Naive thymus-derived CD4-positive, alpha-beta T cell (primary cell): ENCODE measurements at regions not wholly inside any gene's neighbourhood (a gene's known extent, or its start where the extent isn't known, plus 50 kb on each side); places are given as distances from the start of the nearest gene placed in this dataset.

Experiments used
- ATAC-seq: fragments of 150-1000 bp; cut with Tn5 transposase; 2 replicates; pipeline ENCODE4 v1.10.0; 2021; ENCODE audit warnings: mild to moderate bottlenecking, moderate library complexity
- CTCF ChIA-PET: fragments of 350-600 bp; sonication (Branson Sonifier 250); formaldehyde crosslinking; loops from one replicate; lab custom pipeline; 2021; ENCODE audit warnings: antibody characterized with exemption; lab: Charles Lee
- POLR2A ChIA-PET: fragments of 350-600 bp; sonication (Branson Sonifier 250); formaldehyde crosslinking; loops from one replicate; lab custom pipeline; 2021; ENCODE audit warnings: antibody characterized with exemption, inconsistent platforms; lab: Charles Lee
- DNase-seq, 9 donors: peaks; one replicate each; pipeline versions ENCODE4 v3.0.0 to v3.0.0-alpha.2; 2020 to 2022; ENCODE audit warnings: mixed read lengths in 1 of 9
- H3K27ac ChIP-seq: one replicate; pipeline ENCODE4 v1.7.0; 2013; ENCODE audit warnings: mild to moderate bottlenecking, low read depth, low read length, moderate library complexity
- H3K27me3 ChIP-seq, 2 donors: one replicate each; pipeline ENCODE4 v1.7.0; 2013; ENCODE audit warnings: low read length in 2 of 2, mild to moderate bottlenecking in 2 of 2, moderate library complexity in 2 of 2; ENCODE audit not compliant: control insufficient read depth in 2 of 2, insufficient read depth in 2 of 2
- H3K36me3 ChIP-seq, 3 experiments: 1 replicate in 2 of 3; 2 replicates in 1 of 3; pipeline ENCODE4 v1.7.0; 2013; ENCODE audit warnings: low read length in 3 of 3, mild to moderate bottlenecking in 3 of 3, moderate library complexity in 1 of 3; ENCODE audit not compliant: insufficient read depth in 3 of 3, control insufficient read depth in 2 of 3
- H3K4me1 ChIP-seq, 2 donors: one replicate each; pipeline ENCODE4 v1.7.0; 2013; ENCODE audit warnings: low read length in 2 of 2, mild to moderate bottlenecking in 2 of 2, moderate library complexity in 1 of 2; ENCODE audit not compliant: control insufficient read depth in 2 of 2, insufficient read depth in 2 of 2
- H3K4me3 ChIP-seq: 2 replicates; pipeline ENCODE4 v1.7.0; 2013; ENCODE audit warnings: mild to moderate bottlenecking, low read length
- H3K9me3 ChIP-seq, 3 experiments: 1 replicate in 2 of 3; 2 replicates in 1 of 3; pipeline ENCODE4 v1.7.0; 2013; ENCODE audit warnings: low read length in 3 of 3; ENCODE audit not compliant: control insufficient read depth in 2 of 3
- H3K27ac Mint-ChIP-seq, 9 donors: one replicate each; pipeline ENCODE4 v1.8.0; 2020 to 2022; ENCODE audit warnings: mixed read lengths in 9 of 9, mild to moderate bottlenecking in 8 of 9, moderate library complexity in 5 of 9, inconsistent platforms in 2 of 9
- H3K27me3 Mint-ChIP-seq, 5 donors: one replicate each; pipeline ENCODE4 v1.8.0; 2021 to 2022; ENCODE audit warnings: mixed read lengths in 5 of 5, mild to moderate bottlenecking in 1 of 5
- H3K36me3 Mint-ChIP-seq, 5 donors: one replicate each; pipeline ENCODE4 v1.8.0; 2020 to 2022; ENCODE audit warnings: mixed read lengths in 5 of 5, mild to moderate bottlenecking in 3 of 5, inconsistent platforms in 1 of 5
- H3K4me1 Mint-ChIP-seq, 7 donors: one replicate each; pipeline ENCODE4 v1.8.0; 2020 to 2022; ENCODE audit warnings: mixed read lengths in 7 of 7, mild to moderate bottlenecking in 3 of 7, inconsistent platforms in 1 of 7
- H3K4me3 Mint-ChIP-seq, 10 donors: one replicate each; pipeline ENCODE4 v1.8.0; 2020 to 2022; ENCODE audit warnings: mild to moderate bottlenecking in 10 of 10, mixed read lengths in 10 of 10, moderate library complexity in 6 of 10, inconsistent platforms in 2 of 10
- H3K9me3 Mint-ChIP-seq, 11 donors: one replicate each; pipeline ENCODE4 v1.8.0; 2020 to 2022; ENCODE audit warnings: mixed read lengths in 11 of 11, mild to moderate bottlenecking in 4 of 11, inconsistent platforms in 1 of 11, moderate library complexity in 1 of 11
- intact Hi-C, 2 donors: fragments of 100-400 bp; cut with micrococcal nuclease; formaldehyde crosslinking; loops; one replicate each; pipeline ENCODE4 v1.15.1; 2023

DNA sequence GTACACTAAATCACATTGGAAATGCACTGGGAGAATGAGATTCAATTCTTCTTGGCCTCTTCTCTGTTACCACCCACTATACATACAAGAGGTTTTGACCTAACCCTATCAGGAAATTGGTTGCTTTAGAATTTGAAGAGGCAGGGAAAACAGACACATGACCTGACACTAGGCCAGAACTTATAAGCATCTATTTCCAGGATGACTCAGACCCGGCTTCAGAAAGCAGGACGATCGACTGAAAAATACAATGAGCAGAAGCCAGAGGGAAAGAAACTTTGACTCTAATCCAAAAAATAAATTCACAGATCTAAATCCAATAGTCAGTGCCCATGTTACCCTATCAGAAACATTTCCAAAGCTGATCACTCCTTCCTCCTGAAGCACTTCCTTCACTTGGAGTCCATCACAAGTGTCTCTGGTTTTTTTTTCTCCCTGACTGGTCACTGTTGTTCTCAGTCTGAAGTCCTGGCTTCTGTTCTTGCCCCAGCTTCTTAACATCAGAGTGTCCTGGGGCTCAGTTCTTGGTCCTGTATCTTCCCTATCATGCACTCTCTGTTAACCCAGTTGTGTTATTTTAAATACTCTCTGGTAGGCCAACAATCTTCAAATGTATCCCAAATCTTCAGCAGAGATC lies 133.6 kb downstream of the P2RY1 start:
- Histone ChIP-seq H3K36me3 (no peaks in the 10 kb centered on the region), H3K27me3 (no peaks in the 10 kb centered on the region), H3K4me1 (no peaks in the 10 kb centered on the region), H3K9me3 (no peaks in the 10 kb centered on the region), H3K4me3 (no peak overlapping the region), H3K27ac (no peak overlapping the region)
- H3K4me3 Mint-ChIP-seq, result no peak overlapping the region
- ChIA-PET POLR2A (no interaction called here), CTCF (no interaction called here)
- H3K4me1 Mint-ChIP-seq, result no peaks in the 10 kb centered on the region
- no peaks in the 10 kb centered on the region for H3K36me3 Mint-ChIP-seq
- no peak overlapping the region for H3K27ac Mint-ChIP-seq
- intact Hi-C loops, result no loop called here
- H3K27me3 Mint-ChIP-seq, result peaks cover 0 to 8% (median 3%) of the 10 kb centered on the region in 5 donors
- ATAC-seq, result no peak
- H3K9me3 Mint-ChIP-seq, result peaks cover 0 to 4% (median 0%) of the 10 kb centered on the region in 11 donors
- no peak for DNase-seq

DNA sequence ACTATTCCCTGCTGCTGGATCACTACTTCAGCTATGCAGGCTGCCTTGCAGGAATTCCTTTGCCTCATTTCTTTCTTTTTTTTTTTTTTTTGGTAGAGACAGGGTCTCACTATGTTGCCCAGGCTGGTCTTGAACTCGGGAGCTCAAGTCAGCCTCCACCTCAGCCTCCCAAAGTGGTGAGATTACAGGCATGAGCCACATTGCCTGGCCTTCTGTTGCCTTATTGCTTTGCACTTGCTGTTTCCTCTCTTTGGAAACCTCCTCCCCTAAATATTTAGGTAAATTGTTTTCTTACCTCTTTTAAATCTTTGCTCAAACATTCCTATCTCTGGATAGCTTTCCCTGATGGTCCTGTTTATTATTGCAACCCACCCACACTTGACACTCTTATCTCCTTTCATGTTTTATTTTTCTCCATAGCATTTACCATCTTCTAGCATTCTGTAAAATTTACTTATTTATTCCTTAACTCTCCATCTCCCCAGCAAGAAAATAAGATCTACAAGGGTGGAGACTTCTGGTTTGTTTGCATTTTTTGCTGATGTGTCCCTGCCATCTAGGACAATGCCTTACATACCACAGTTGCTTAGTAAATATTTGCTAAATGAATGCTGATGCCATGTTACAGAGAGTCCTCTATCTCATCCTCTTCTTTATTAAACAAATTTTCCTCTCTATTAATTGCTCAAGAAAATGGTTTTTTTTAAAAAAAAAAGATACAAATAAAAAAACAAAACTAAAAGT lies 134.8 kb downstream of the P2RY1 start:
- no peak for DNase-seq
- ChIA-PET POLR2A (no interaction called here), CTCF (no interaction called here)
- Histone ChIP-seq H3K4me3 (no peak overlapping the region), H3K27me3 (no peaks in the 10 kb centered on the region), H3K4me1 (no peaks in the 10 kb centered on the region), H3K9me3 (no peaks in the 10 kb centered on the region), H3K36me3 (no peaks in the 10 kb centered on the region), H3K27ac (no peak overlapping the region)
- intact Hi-C loops, result no loop called here
- Mint-ChIP-seq H3K4me3 (no peak overlapping the region), H3K27me3 (peaks cover 0 to 7% (median 3%) of the 10 kb centered on the region in 5 donors), H3K36me3 (no peaks in the 10 kb centered on the region), H3K27ac (no peak overlapping the region), H3K4me1 (no peaks in the 10 kb centered on the region), H3K9me3 (peaks cover 0 to 4% (median 0%) of the 10 kb centered on the region in 11 donors)
- ATAC-seq, result no peak

DNA sequence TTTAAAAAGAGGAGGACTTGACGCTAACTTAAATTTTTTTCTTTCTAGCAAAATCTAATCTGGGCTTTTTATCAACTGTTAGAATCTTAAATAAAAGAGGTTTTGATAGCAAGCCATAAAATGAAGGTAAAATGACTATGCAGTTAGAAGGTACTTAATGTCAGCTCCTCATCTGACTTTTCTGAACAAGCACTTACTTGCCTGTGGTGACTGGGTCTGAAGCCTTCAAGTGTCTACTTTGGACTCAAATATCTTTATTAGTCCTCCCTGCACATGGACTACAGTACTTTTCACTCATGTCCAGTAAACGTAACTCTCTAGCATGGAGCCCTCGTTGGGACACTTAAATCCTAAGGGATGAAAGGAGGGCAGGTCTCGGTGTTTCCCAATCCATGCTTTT lies 135.9 kb downstream of the P2RY1 start:
- intact Hi-C loops, result no loop called here
- ATAC-seq (no peak), DNase-seq (no peak)
- H3K9me3 Mint-ChIP-seq, result peaks cover 0 to 2% (median 0%) of the 10 kb centered on the region in 11 donors
- H3K27ac Mint-ChIP-seq, result no peak overlapping the region
- no peaks in the 10 kb centered on the region for H3K27me3 ChIP-seq
- H3K9me3 ChIP-seq, result no peaks in the 10 kb centered on the region
- no peaks in the 10 kb centered on the region for H3K4me1 ChIP-seq
- H3K4me1 Mint-ChIP-seq, result no peaks in the 10 kb centered on the region
- ChIA-PET CTCF (no interaction called here), POLR2A (no interaction called here)
- peaks cover 0 to 7% (median 4%) of the 10 kb centered on the region in 5 donors for H3K27me3 Mint-ChIP-seq
- no peak overlapping the region for H3K4me3 ChIP-seq
- H3K36me3 ChIP-seq, result no peaks in the 10 kb centered on the region
- no peak overlapping the region for H3K4me3 Mint-ChIP-seq
- no peak overlapping the region for H3K27ac ChIP-seq
- no peaks in the 10 kb centered on the region for H3K36me3 Mint-ChIP-seq

DNA sequence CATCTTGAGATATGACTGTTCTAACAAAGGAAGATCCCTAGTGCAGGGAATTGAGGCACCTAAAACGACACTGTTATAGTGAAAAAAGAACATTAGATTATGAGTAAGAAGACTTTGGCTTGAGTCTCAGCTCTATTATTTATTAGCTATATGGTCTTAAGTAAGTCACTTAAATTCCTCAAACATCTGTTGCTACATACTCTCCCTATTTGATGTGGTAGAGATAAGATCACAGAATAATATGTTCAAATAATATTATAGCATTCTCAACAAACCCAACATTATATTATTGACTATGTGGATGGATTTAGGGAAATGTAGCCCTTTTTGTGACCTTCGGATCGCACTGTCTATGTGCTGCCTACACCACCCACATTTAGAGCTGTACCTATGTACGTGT lies 136.9 kb downstream of the P2RY1 start:
- intact Hi-C loops, result no loop called here
- POLR2A ChIA-PET, result no interaction called here
- ATAC-seq, result no peak
- Histone ChIP-seq H3K9me3 (no peaks in the 10 kb centered on the region), H3K4me1 (no peaks in the 10 kb centered on the region), H3K36me3 (no peaks in the 10 kb centered on the region), H3K27me3 (no peaks in the 10 kb centered on the region), H3K27ac (no peak overlapping the region), H3K4me3 (no peak overlapping the region)
- H3K27ac Mint-ChIP-seq, result no peak overlapping the region
- H3K36me3 Mint-ChIP-seq, result peaks cover 0 to under 1% (median 0%) of the 10 kb centered on the region in 5 donors
- H3K9me3 Mint-ChIP-seq, result peaks cover 0 to 2% (median 0%) of the 10 kb centered on the region in 11 donors
- peaks cover 0 to 13% (median 5%) of the 10 kb centered on the region in 5 donors for H3K27me3 Mint-ChIP-seq
- H3K4me3 Mint-ChIP-seq, result no peak overlapping the region
- no peak for DNase-seq
- CTCF ChIA-PET, result no interaction called here
- H3K4me1 Mint-ChIP-seq, result no peaks in the 10 kb centered on the region

DNA sequence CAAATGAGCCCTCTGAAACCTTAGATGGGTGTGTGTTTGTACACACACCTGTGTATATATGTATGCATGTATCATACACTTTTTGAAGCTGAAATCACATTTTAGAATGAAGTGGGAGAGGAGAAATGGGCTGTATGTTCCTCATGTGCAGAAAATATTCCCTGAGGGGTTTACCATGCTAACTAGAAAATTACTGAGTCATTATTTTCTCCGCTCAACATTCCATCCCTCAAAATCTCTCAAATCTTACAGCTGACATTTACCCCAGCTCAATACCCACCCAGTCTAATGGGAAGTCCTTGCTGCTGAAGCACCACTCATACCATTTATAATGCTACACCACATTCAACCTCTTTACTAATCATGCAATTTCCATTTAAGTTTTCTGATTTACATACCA lies 138.6 kb downstream of the P2RY1 start:
- Mint-ChIP-seq H3K36me3 (peaks cover 0 to 3% (median 0%) of the 10 kb centered on the region in 5 donors), H3K4me3 (no peak overlapping the region), H3K4me1 (no peaks in the 10 kb centered on the region), H3K27me3 (peaks cover 0 to 19% (median 7%) of the 10 kb centered on the region in 5 donors), H3K27ac (no peak overlapping the region), H3K9me3 (peaks cover 0 to 4% (median 0%) of the 10 kb centered on the region in 11 donors)
- Histone ChIP-seq H3K4me3 (no peak overlapping the region), H3K4me1 (no peaks in the 10 kb centered on the region), H3K27me3 (no peaks in the 10 kb centered on the region), H3K36me3 (no peaks in the 10 kb centered on the region), H3K27ac (no peak overlapping the region), H3K9me3 (no peaks in the 10 kb centered on the region)
- DNase-seq, result no peak
- intact Hi-C loops, result no loop called here
- POLR2A ChIA-PET, result no interaction called here
- CTCF ChIA-PET, result no interaction called here
- ATAC-seq, result no peak

DNA sequence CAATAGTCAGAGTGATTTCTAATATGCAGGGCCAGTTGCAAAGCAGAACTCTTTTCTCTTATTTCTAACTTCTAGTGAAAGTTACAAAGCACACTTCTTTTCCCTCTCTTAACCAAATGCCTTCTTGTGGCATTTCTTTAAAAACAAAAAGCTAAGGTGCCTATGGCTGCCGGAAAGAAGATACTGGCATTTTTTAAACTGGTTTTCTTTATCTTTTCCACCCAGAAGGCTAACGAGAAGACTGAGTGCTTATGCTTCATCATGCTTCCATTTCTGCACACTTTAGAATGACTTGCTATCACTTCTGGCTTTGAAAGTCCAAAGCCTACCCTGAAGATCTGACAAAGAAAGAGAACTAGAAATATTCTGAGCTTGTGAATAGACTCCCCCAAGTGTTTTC lies 141.3 kb downstream of the P2RY1 start:
- Mint-ChIP-seq H3K36me3 (peaks cover 0 to 4% (median 0%) of the 10 kb centered on the region in 5 donors), H3K27me3 (peaks cover 0 to 25% (median 15%) of the 10 kb centered on the region in 5 donors), H3K4me1 (no peaks in the 10 kb centered on the region), H3K4me3 (no peak overlapping the region), H3K27ac (no peak overlapping the region), H3K9me3 (peaks cover 0 to 5% (median 0%) of the 10 kb centered on the region in 11 donors)
- H3K4me1 ChIP-seq, result no peaks in the 10 kb centered on the region
- intact Hi-C loops, result no loop called here
- ATAC-seq (no peak), DNase-seq (no peak)
- ChIA-PET POLR2A (no interaction called here), CTCF (no interaction called here)
- no peak overlapping the region for H3K4me3 ChIP-seq
- no peaks in the 10 kb centered on the region for H3K9me3 ChIP-seq
- no peaks in the 10 kb centered on the region for H3K27me3 ChIP-seq
- H3K27ac ChIP-seq, result no peak overlapping the region
- no peaks in the 10 kb centered on the region for H3K36me3 ChIP-seq

DNA sequence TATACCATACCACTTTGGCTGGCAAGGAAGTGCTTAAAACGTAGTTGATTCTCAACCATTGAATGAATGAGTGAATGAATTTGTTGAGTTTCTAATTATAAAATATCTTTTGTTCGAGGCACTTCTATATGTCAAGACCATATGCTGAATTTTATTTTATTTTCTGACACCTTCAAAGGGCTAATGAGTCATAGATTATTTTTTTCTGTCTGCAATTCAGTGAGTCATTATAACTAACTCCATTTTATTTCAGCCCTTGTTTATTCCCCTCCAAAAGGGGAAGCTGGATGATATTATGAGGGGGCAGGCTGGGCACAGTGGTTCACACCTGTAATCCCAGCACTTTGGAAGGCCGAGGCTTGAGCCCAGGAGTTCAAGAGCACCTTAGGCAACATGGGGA lies 142.4 kb downstream of the P2RY1 start:
- H3K4me1 ChIP-seq, result no peaks in the 10 kb centered on the region
- Mint-ChIP-seq H3K27ac (no peak overlapping the region), H3K4me3 (no peak overlapping the region), H3K4me1 (no peaks in the 10 kb centered on the region), H3K27me3 (peaks cover 0 to 25% (median 21%) of the 10 kb centered on the region in 5 donors), H3K36me3 (peaks cover 0 to 4% (median 0%) of the 10 kb centered on the region in 5 donors), H3K9me3 (peaks cover 0 to 5% (median 0%) of the 10 kb centered on the region in 11 donors)
- no peaks in the 10 kb centered on the region for H3K36me3 ChIP-seq
- ATAC-seq, result no peak
- intact Hi-C loops, result no loop called here
- no peak for DNase-seq
- H3K27me3 ChIP-seq, result no peaks in the 10 kb centered on the region
- POLR2A ChIA-PET, result no interaction called here
- no peak overlapping the region for H3K4me3 ChIP-seq
- no peak overlapping the region for H3K27ac ChIP-seq
- CTCF ChIA-PET, result no interaction called here
- no peaks in the 10 kb centered on the region for H3K9me3 ChIP-seq
